ENCODE measurements at regions not wholly inside any gene's neighbourhood (a gene's known extent, or its start where the extent isn't known, plus 50 kb on each side); places are given as distances from the start of the nearest gene placed in this dataset.

GRCh38 chr13:107743526-107743925 is 471.8 kb downstream of the LIG4 start:
- WGBS, 2 experiments: 81 to 93% methylated on average over 2 to 3 of the region's 4 CpGs
- H3K9me3 ChIP-seq (ENCODE audit: control insufficient read depth, low read length): no peaks in the 10 kb centered on the region
- no peak overlapping the region for H3K4me3 ChIP-seq (ENCODE audit: insufficient read depth, low read depth, low read length)
- H3K27ac ChIP-seq (ENCODE audit: insufficient read depth, low read depth, low read length, poor library complexity, severe bottlenecking): no peak overlapping the region
- H3K4me1 ChIP-seq (ENCODE audit: control insufficient read depth, insufficient read depth, low read length): no peaks in the 10 kb centered on the region
- H3K27me3 ChIP-seq (ENCODE audit: control insufficient read depth, insufficient read depth, low read length, poor library complexity, severe bottlenecking): no peaks in the 10 kb centered on the region
- H3K36me3 ChIP-seq (ENCODE audit: control insufficient read depth, insufficient read depth, low read length): no peaks in the 10 kb centered on the region

- no peaks in the 10 kb centered on the region for H3K9me3 ChIP-seq (ENCODE audit: control insufficient read depth, low read length)
- H3K4me1 ChIP-seq (ENCODE audit: control insufficient read depth, insufficient read depth, low read length): no peaks in the 10 kb centered on the region
- peak overlapping the region; percentile 10 for H3K27ac ChIP-seq (ENCODE audit: insufficient read depth, low read depth, low read length, poor library complexity, severe bottlenecking)
- H3K4me3 ChIP-seq (ENCODE audit: insufficient read depth, low read depth, low read length): no peak overlapping the region
- WGBS, 2 experiments: 84 to 96% methylated on average over 3 of the region's 3 CpGs
- H3K36me3 ChIP-seq (ENCODE audit: control insufficient read depth, insufficient read depth, low read length): no peaks in the 10 kb centered on the region
- no peaks in the 10 kb centered on the region for H3K27me3 ChIP-seq (ENCODE audit: control insufficient read depth, insufficient read depth, low read length, poor library complexity, severe bottlenecking)
These were observed 472.2 kb downstream of the LIG4 start for GRCh38 chr13:107743100-107743499.

- H3K27ac ChIP-seq (ENCODE audit: insufficient read depth, low read depth, low read length, poor library complexity, severe bottlenecking): no peak overlapping the region
- 89 to 100% methylated on average over 1 of the region's 1 CpG for WGBS, 2 experiments
These were observed 472.8 kb downstream of the LIG4 start for GRCh38 chr13:107742544-107742943.

DNA sequence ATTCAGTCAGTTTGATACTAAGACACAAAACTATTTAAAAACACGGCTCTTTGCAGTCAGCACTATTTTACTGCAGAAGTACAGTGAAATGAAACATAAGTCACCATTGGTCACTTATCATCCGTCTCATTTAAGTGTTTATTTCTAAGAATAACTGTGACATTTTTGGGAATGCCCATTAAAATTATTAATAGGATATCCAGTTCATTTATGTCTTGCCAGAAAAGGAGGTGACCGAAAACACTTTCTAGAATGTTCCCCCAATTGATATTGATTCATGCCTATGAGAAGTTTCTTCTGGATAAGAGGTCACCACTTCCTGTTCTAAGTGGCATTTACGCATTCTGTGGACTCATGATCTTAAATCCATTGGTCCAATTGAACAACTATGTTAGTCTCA is 477.3 kb downstream of the LIG4 start:
- H3K4me1 ChIP-seq (ENCODE audit: control insufficient read depth, insufficient read depth, low read length): no peaks in the 10 kb centered on the region
- H3K27ac ChIP-seq (ENCODE audit: insufficient read depth, low read depth, low read length, poor library complexity, severe bottlenecking): no peak overlapping the region
- no peaks in the 10 kb centered on the region for H3K27me3 ChIP-seq (ENCODE audit: control insufficient read depth, insufficient read depth, low read length, poor library complexity, severe bottlenecking)
- WGBS, 2 experiments: 95 to 97% methylated on average over 3 to 4 of the region's 4 CpGs
- H3K9me3 ChIP-seq (ENCODE audit: control insufficient read depth, low read length): no peaks in the 10 kb centered on the region
- H3K36me3 ChIP-seq (ENCODE audit: control insufficient read depth, insufficient read depth, low read length): no peaks in the 10 kb centered on the region
- H3K4me3 ChIP-seq (ENCODE audit: insufficient read depth, low read depth, low read length): no peak overlapping the region

More at GRCh38 chr13:107742544-107742943, 472.8 kb downstream of the LIG4 start:
- Histone ChIP-seq H3K4me1 (ENCODE audit: control insufficient read depth, insufficient read depth, low read length) (no peaks in the 10 kb centered on the region), H3K36me3 (ENCODE audit: control insufficient read depth, insufficient read depth, low read length) (no peaks in the 10 kb centered on the region), H3K27me3 (ENCODE audit: control insufficient read depth, insufficient read depth, low read length, poor library complexity, severe bottlenecking) (no peaks in the 10 kb centered on the region), H3K4me3 (ENCODE audit: insufficient read depth, low read depth, low read length) (no peak overlapping the region), H3K9me3 (ENCODE audit: control insufficient read depth, low read length) (no peaks in the 10 kb centered on the region)

GRCh38 chr13:107736731-107737130 is 478.6 kb downstream of the LIG4 start:
- Histone ChIP-seq H3K4me3 (ENCODE audit: insufficient read depth, low read depth, low read length) (no peak overlapping the region), H3K27me3 (ENCODE audit: control insufficient read depth, insufficient read depth, low read length, poor library complexity, severe bottlenecking) (no peaks in the 10 kb centered on the region), H3K4me1 (ENCODE audit: control insufficient read depth, insufficient read depth, low read length) (no peaks in the 10 kb centered on the region), H3K27ac (ENCODE audit: insufficient read depth, low read depth, low read length, poor library complexity, severe bottlenecking) (no peak overlapping the region), H3K36me3 (ENCODE audit: control insufficient read depth, insufficient read depth, low read length) (no peaks in the 10 kb centered on the region), H3K9me3 (ENCODE audit: control insufficient read depth, low read length) (no peaks in the 10 kb centered on the region)
- WGBS, 2 experiments: 81 to 91% methylated on average over 1 of the region's 2 CpGs

DNA sequence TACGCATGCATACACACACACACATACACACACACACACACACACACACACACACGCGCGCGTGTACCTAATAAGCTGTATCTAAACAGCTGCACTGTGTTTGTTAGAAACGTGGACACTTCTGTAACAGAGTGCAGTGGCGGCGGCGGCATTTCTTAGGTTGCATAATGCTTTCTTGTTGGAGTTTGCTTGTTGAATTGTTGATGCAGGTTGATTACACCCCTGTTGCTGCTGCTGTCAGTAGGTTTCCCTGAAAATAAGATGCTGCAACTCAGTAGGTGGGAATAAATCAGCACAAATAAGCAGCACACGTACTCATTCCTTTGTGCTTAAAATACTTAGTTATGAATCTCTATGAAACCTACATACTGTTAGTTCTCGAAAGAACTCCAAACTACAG is 479.2 kb downstream of the LIG4 start:
- Histone ChIP-seq H3K9me3 (ENCODE audit: control insufficient read depth, low read length) (no peaks in the 10 kb centered on the region), H3K27ac (ENCODE audit: insufficient read depth, low read depth, low read length, poor library complexity, severe bottlenecking) (no peak overlapping the region), H3K27me3 (ENCODE audit: control insufficient read depth, insufficient read depth, low read length, poor library complexity, severe bottlenecking) (no peaks in the 10 kb centered on the region), H3K36me3 (ENCODE audit: control insufficient read depth, insufficient read depth, low read length) (no peaks in the 10 kb centered on the region), H3K4me3 (ENCODE audit: insufficient read depth, low read depth, low read length) (no peak overlapping the region), H3K4me1 (ENCODE audit: control insufficient read depth, insufficient read depth, low read length) (no peaks in the 10 kb centered on the region)
- WGBS, 2 experiments: 73 to 79% methylated on average over 11 of the region's 11 CpGs

DNA sequence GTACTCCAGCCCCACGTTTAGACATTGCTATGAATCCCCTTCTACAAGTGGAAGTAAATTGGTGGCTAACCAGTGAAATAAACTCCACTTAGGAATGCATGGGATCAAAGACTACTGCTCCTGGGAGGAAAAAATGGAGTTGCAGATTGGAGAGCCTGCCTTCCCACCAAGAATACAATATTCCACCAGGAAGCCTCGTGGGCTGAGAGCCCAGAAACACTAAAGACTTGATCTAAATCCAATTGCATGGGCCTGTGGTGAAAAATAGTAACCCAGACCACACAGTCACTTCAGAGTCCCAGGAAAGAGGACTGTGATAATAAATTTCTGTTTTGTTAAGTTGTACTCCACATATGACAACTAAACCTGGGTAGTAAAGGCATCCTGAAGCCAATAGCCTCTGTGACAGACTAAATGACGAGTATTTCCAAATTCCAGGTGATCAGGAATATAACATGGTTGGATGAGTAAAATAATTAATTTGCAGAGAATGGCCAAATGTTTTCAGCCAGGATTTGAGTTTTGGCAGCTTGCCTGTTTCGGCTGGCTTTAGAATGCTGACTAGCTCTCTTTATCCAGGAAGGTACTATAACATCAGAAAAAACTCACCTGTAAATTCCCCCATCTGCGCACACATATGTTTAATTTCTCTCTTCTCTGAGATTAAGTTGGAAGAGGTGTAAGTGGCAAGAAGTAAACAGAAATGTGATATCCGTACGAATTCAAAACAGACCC is 480.3 kb downstream of the LIG4 start:
- Histone ChIP-seq H3K4me1 (ENCODE audit: control insufficient read depth, insufficient read depth, low read length) (no peaks in the 10 kb centered on the region), H3K4me3 (ENCODE audit: insufficient read depth, low read depth, low read length) (no peak overlapping the region), H3K27ac (ENCODE audit: insufficient read depth, low read depth, low read length, poor library complexity, severe bottlenecking) (no peak overlapping the region), H3K9me3 (ENCODE audit: control insufficient read depth, low read length) (no peaks in the 10 kb centered on the region), H3K36me3 (ENCODE audit: control insufficient read depth, insufficient read depth, low read length) (no peaks in the 10 kb centered on the region), H3K27me3 (ENCODE audit: control insufficient read depth, insufficient read depth, low read length, poor library complexity, severe bottlenecking) (no peaks in the 10 kb centered on the region)
- WGBS, 2 experiments: 92 to 95% methylated on average over 3 to 6 of the region's 7 CpGs

GRCh38 chr13:107733276-107733675 is 482.1 kb downstream of the LIG4 start:
- H3K27me3 ChIP-seq (ENCODE audit: control insufficient read depth, insufficient read depth, low read length, poor library complexity, severe bottlenecking): no peaks in the 10 kb centered on the region
- no peaks in the 10 kb centered on the region for H3K4me1 ChIP-seq (ENCODE audit: control insufficient read depth, insufficient read depth, low read length)
- H3K27ac ChIP-seq (ENCODE audit: insufficient read depth, low read depth, low read length, poor library complexity, severe bottlenecking): no peak overlapping the region
- no peaks in the 10 kb centered on the region for H3K9me3 ChIP-seq (ENCODE audit: control insufficient read depth, low read length)
- H3K36me3 ChIP-seq (ENCODE audit: control insufficient read depth, insufficient read depth, low read length): no peaks in the 10 kb centered on the region
- no peak overlapping the region for H3K4me3 ChIP-seq (ENCODE audit: insufficient read depth, low read depth, low read length)

- H3K4me3 ChIP-seq (ENCODE audit: insufficient read depth, low read depth, low read length): no peak overlapping the region
- 86 to 94% methylated on average over 6 of the region's 6 CpGs for WGBS, 2 experiments
These were observed 484.5 kb downstream of the LIG4 start for GRCh38 chr13:107730813-107731212.

GRCh38 chr13:107721125-107721869 is 494.0 kb downstream of the LIG4 start:
- Histone ChIP-seq H3K27me3 (ENCODE audit: control insufficient read depth, insufficient read depth, low read length, poor library complexity, severe bottlenecking) (no peaks in the 10 kb centered on the region), H3K4me1 (ENCODE audit: control insufficient read depth, insufficient read depth, low read length) (no peaks in the 10 kb centered on the region), H3K4me3 (ENCODE audit: insufficient read depth, low read depth, low read length) (no peak overlapping the region), H3K27ac (ENCODE audit: insufficient read depth, low read depth, low read length, poor library complexity, severe bottlenecking) (no peak overlapping the region), H3K9me3 (ENCODE audit: control insufficient read depth, low read length) (no peaks in the 10 kb centered on the region), H3K36me3 (ENCODE audit: control insufficient read depth, insufficient read depth, low read length) (no peaks in the 10 kb centered on the region)
- WGBS, 2 experiments: 77 to 80% methylated on average over 12 of the region's 13 CpGs

More at GRCh38 chr13:107730813-107731212, 484.5 kb downstream of the LIG4 start:
- H3K4me1 ChIP-seq (ENCODE audit: control insufficient read depth, insufficient read depth, low read length): no peaks in the 10 kb centered on the region
- H3K27me3 ChIP-seq (ENCODE audit: control insufficient read depth, insufficient read depth, low read length, poor library complexity, severe bottlenecking): no peaks in the 10 kb centered on the region
- no peak overlapping the region for H3K27ac ChIP-seq (ENCODE audit: insufficient read depth, low read depth, low read length, poor library complexity, severe bottlenecking)
- no peaks in the 10 kb centered on the region for H3K9me3 ChIP-seq (ENCODE audit: control insufficient read depth, low read length)
- no peaks in the 10 kb centered on the region for H3K36me3 ChIP-seq (ENCODE audit: control insufficient read depth, insufficient read depth, low read length)
